HCT116 (cell line): ENCODE measurements at regions not wholly inside any gene's neighbourhood (a gene's known extent, or its start where the extent isn't known, plus 50 kb on each side); places are given as distances from the start of the nearest gene placed in this dataset.

ENCODE experiments used
- ATAC-seq: fragments of 200-7000 bp; cut with Tn5 transposase; 2 replicates; pipeline ENCODE4 v1.9.1; 2020; ENCODE audit warnings: mild to moderate bottlenecking, moderate library complexity
- BruUV-seq: library from RNA; stranded (reverse); fragments of 400-500 nt; replicated peaks from 2 replicates; lab custom pipeline; 2021; lab: Mats Ljungman, UMichigan
- CTCF ChIA-PET: fragments of 300-600 bp; sonication (Branson Sonifier 250); formaldehyde crosslinking; loops from one replicate; lab custom pipeline; 2021; ENCODE audit warnings: antibody characterized with exemption; lab: Charles Lee
- POLR2A ChIA-PET: fragments of 300-600, 350-600 bp; sonication (Branson Sonifier 250); formaldehyde crosslinking; loops from one replicate; lab custom pipeline; 2021; ENCODE audit warnings: antibody characterized with exemption; lab: Charles Lee
- RAD21 ChIA-PET, 2 experiments: fragments of 300-600 bp; sonication (Branson Sonifier 250); formaldehyde crosslinking; loops; one replicate each; lab custom pipeline; 2023; ENCODE audit warnings: low total read pairs in 2 of 2; ENCODE audit not compliant: uncharacterized antibody in 2 of 2, unreplicated experiment in 2 of 2, low non-redundant PET in 1 of 2; lab: Charles Lee
- DNase-seq: peaks from one replicate; pipeline ENCODE4 v3.0.0-alpha.2; 2010; ENCODE audit warnings: low read depth, low spot score
- H2AFZ ChIP-seq: fragments of 200-600 bp; shearing (Covaris generic), sonication (generic); 2 replicates; pipeline ENCODE4 v1.6.1; 2017; ENCODE audit warnings: low read depth, mixed run types, mixed read lengths, antibody characterized with exemption, low read length; ENCODE audit not compliant: poor library complexity, severe bottlenecking
- H3K27ac ChIP-seq: 2 replicates; pipeline ENCODE4 v1.5.1; 2012; ENCODE audit warnings: low read depth, low read length
- H3K27me3 ChIP-seq: fragments of 200-600 bp; sonication (generic); 2 replicates; pipeline ENCODE4 v1.6.1; 2016; ENCODE audit warnings: mixed run types, low read length, mixed read lengths; ENCODE audit not compliant: insufficient read depth
- H3K36me3 ChIP-seq, 2 experiments: fragments of 200-500 bp in 1 of 2; fragments of 200-600 bp in 1 of 2; sonication (Bioruptor generic) in 1 of 2; sonication (generic) in 1 of 2; 2 replicates each; pipeline versions ENCODE4 v1.5.1 to v1.6.1; 2014 to 2016; ENCODE audit warnings: low read length in 2 of 2, inconsistent platforms in 1 of 2, mixed read lengths in 1 of 2, mixed run types in 1 of 2; ENCODE audit not compliant: insufficient read depth in 2 of 2, control insufficient read depth in 1 of 2
- H3K4me1 ChIP-seq, 2 experiments: fragments of 200-600 bp in 1 of 2; sonication (generic) in 1 of 2; 2 replicates each; pipeline versions ENCODE4 v1.5.1 to v1.6.1; 2012 to 2017; ENCODE audit warnings: low read length in 2 of 2, inconsistent platforms in 1 of 2, mild to moderate bottlenecking in 1 of 2, mixed read lengths in 1 of 2, mixed run types in 1 of 2, moderate library complexity in 1 of 2; ENCODE audit not compliant: insufficient read depth in 2 of 2, control insufficient read depth in 1 of 2
- H3K4me2 ChIP-seq: fragments of 200-600 bp; sonication (generic); 2 replicates; pipeline ENCODE4 v1.6.1; 2017; ENCODE audit warnings: mixed run types, low read length, mixed read lengths
- H3K4me3 ChIP-seq, 2 experiments: fragments of 200-600 bp in 1 of 2; sonication (generic) in 1 of 2; replicated peaks in 1 of 2; 2 replicates each; pipeline ENCODE4 v1.5.1; 2011 to 2016; ENCODE audit warnings: low read length in 2 of 2, control low read depth in 1 of 2, low read depth in 1 of 2, mild to moderate bottlenecking in 1 of 2, mixed read lengths in 1 of 2, mixed run types in 1 of 2
- H3K79me2 ChIP-seq: fragments of 200-600 bp; sonication (generic); 2 replicates; pipeline ENCODE4 v1.6.1; 2017; ENCODE audit warnings: mild to moderate bottlenecking, mixed run types, low read length, moderate library complexity, mixed read lengths; ENCODE audit not compliant: insufficient read depth
- H3K9ac ChIP-seq: fragments of 200-600 bp; sonication (generic); 2 replicates; pipeline ENCODE4 v1.6.1; 2016; ENCODE audit warnings: low read length, mixed read lengths
- H3K9me2 ChIP-seq: fragments of 200-600 bp; sonication (generic), shearing (Covaris generic); 2 replicates; pipeline ENCODE4 v1.6.1; 2017; ENCODE audit warnings: mixed run types, mild to moderate bottlenecking, moderate library complexity; ENCODE audit not compliant: insufficient read depth
- H3K9me3 ChIP-seq, 2 experiments: fragments of 200-500 bp in 1 of 2; fragments of 200-600 bp in 1 of 2; sonication (Bioruptor generic) in 1 of 2; sonication (generic) in 1 of 2; 2 replicates each; pipeline ENCODE4 v1.6.1; 2014 to 2017; ENCODE audit warnings: low read length in 2 of 2, mixed read lengths in 2 of 2, inconsistent platforms in 1 of 2, low read depth in 1 of 2, mild to moderate bottlenecking in 1 of 2, mixed run types in 1 of 2, moderate library complexity in 1 of 2; ENCODE audit not compliant: control insufficient read depth in 1 of 2, insufficient read depth in 1 of 2
- H4K20me1 ChIP-seq: fragments of 200-600 bp; sonication (generic), shearing (Covaris generic); 2 replicates; pipeline ENCODE4 v1.6.1; 2017; ENCODE audit warnings: mixed run types, mild to moderate bottlenecking, moderate library complexity; ENCODE audit not compliant: insufficient read depth
- CBX3 ChIP-seq: IDR thresholded peaks from 2 replicates; pipeline ENCODE4 v1.6.1; 2012; ENCODE audit warnings: low read depth
- CEBPB ChIP-seq: IDR thresholded peaks from 2 replicates; pipeline ENCODE4 v1.6.1; 2012; ENCODE audit warnings: low read depth
- EGR1 ChIP-seq: IDR thresholded peaks from 2 replicates; pipeline ENCODE4 v1.6.1; 2012; ENCODE audit warnings: low read depth
- EZH2 ChIP-seq: fragments of 200-600 bp; sonication (generic); IDR thresholded peaks from 2 replicates; pipeline ENCODE4 v1.6.1; 2017; ENCODE audit warnings: antibody characterized with exemption, mixed run types
- EZH2phosphoT487 ChIP-seq: fragments of 200-600 bp; IDR thresholded peaks from 2 replicates; pipeline ENCODE4 v1.6.1; 2018; ENCODE audit warnings: antibody characterized with exemption, borderline replicate concordance
- FOSL1 ChIP-seq: IDR thresholded peaks from 2 replicates; pipeline ENCODE4 v1.6.1; 2012; ENCODE audit warnings: low read depth
- JUND ChIP-seq: IDR thresholded peaks from 2 replicates; pipeline ENCODE4 v1.6.1; 2012
- POLR2AphosphoS5 ChIP-seq: IDR thresholded peaks from 2 replicates; pipeline ENCODE4 v1.6.1; 2011; ENCODE audit warnings: mild to moderate bottlenecking, low read depth, low read length, moderate library complexity
- RAD21 ChIP-seq: IDR thresholded peaks from 2 replicates; pipeline ENCODE4 v1.6.1; 2012; ENCODE audit warnings: low read depth, mild to moderate bottlenecking
- SIN3A ChIP-seq: IDR thresholded peaks from 2 replicates; pipeline ENCODE4 v1.6.1; 2012; ENCODE audit warnings: low read depth
- SP1 ChIP-seq: IDR thresholded peaks from 2 replicates; pipeline ENCODE4 v1.6.1; 2012; ENCODE audit warnings: low read depth
- TCF7L2 ChIP-seq: IDR thresholded peaks from 2 replicates; pipeline ENCODE4 v1.7.0; 2011; ENCODE audit warnings: borderline replicate concordance, inconsistent platforms; ENCODE audit not compliant: insufficient read depth, insufficient read length; ENCODE audit errors: extremely low read depth
- ZFX ChIP-seq: fragments of 450-650 bp; IDR thresholded peaks from 2 replicates; pipeline ENCODE4 v1.6.1; 2017
- ZNF274 ChIP-seq: fragments of 200-500 bp; sonication (Bioruptor generic); IDR thresholded peaks from 2 replicates; pipeline ENCODE4 v1.6.1; 2014; ENCODE audit warnings: mild to moderate bottlenecking, low read depth, low read length, inconsistent platforms
- intact Hi-C: fragments of 100-400 bp; cut with micrococcal nuclease; formaldehyde crosslinking; loops from 2 replicates; pipeline ENCODE4 v1.10.0; 2022
- TF ChIP-seq, protein P1 (sequence below): IDR thresholded peaks from 2 replicates; pipeline ENCODE4 v1.6.1; 2012; ENCODE audit warnings: low read depth
- TF ChIP-seq, protein P2 (sequence below), 3 experiments: fragments of 200-600 bp in 1 of 3; sonication (generic) in 1 of 3; IDR thresholded peaks in 2 of 3; conservative IDR thresholded peaks in 1 of 3; 2 replicates each; pipeline ENCODE4 v1.5.1; 2012 to 2017; ENCODE audit warnings: low read depth in 2 of 3, low read length in 2 of 3, antibody characterized with exemption in 1 of 3, borderline replicate concordance in 1 of 3, control low read depth in 1 of 3, mild to moderate bottlenecking in 1 of 3, mixed read lengths in 1 of 3, mixed run types in 1 of 3, moderate library complexity in 1 of 3; ENCODE audit not compliant: insufficient read depth in 1 of 3
- TF ChIP-seq, protein P3 (sequence below): IDR thresholded peaks from 2 replicates; pipeline ENCODE4 v1.6.1; 2012

DNA sequence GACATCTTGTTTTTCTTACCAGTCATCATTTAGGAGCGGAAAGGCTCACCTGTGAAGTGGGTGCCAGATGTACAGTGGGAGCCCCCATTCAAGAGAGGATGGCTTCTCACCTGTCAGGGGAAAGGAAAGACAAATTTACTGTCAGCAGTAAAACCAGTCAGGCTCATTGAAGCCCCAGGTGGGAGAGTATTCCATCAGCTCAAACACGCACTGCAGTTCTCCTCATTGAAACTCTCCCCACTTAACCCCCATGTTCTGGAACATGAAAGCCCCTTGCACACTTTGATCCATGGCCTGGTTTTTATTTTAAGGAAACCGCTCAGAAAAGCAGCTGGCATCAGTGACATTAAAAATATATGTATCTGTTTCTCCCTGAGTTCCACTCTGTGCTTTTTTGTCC is 401.1 kb upstream of the ZNF507 start:
- Histone ChIP-seq H3K4me1 (no peaks in the 10 kb centered on the region), H3K27ac (no peak overlapping the region), H3K27me3 (no peaks in the 10 kb centered on the region), H4K20me1 (no peaks in the 10 kb centered on the region), H3K9ac (no peak overlapping the region), H3K36me3 (no peaks in the 10 kb centered on the region), H3K9me3 (peaks cover 12 to 24% of the 10 kb centered on the region in 2 experiments; a peak in 2 of 4 replicates), H3K4me2 (no peak overlapping the region), H3K4me3 (no peak overlapping the region), H2AFZ (no peak overlapping the region), H3K9me2 (no peaks in the 10 kb centered on the region), H3K79me2 (no peaks in the 10 kb centered on the region)
- ChIA-PET RAD21 (no interaction called here), CTCF (no interaction called here), POLR2A (no interaction called here)
- ATAC-seq, result no peak
- TF ChIP-seq ZFX, result no peak
- no peak for TF ChIP-seq SP1
- TF ChIP-seq TCF7L2, result no peak
- TF ChIP-seq POLR2AphosphoS5, result no peak
- no peak for DNase-seq
- intact Hi-C loops, result no loop called here
- BruUV-seq, result no TSS peak

DNA sequence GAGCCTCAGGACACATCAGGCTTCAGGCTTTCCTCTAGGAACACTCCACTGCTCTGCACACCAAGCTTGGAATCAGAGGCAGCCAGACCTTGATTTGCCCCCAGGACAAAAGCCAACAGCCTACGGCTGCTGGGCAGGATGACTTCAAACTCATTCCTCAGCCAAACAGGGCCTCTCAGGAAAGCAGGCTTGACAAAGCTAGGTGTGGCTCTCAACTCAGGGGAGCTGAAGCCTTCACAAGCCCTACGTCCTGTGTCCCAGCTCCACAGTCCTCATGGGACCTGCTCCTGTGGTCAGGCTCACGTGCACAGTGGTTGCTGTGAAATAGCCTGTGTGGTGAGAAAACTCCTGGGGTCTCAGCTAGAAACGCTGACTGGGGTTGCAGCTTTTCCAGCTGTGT is 398.9 kb upstream of the ZNF507 start:
- Histone ChIP-seq H3K79me2 (no peaks in the 10 kb centered on the region), H3K4me3 (no peak overlapping the region), H4K20me1 (no peaks in the 10 kb centered on the region), H3K27me3 (no peaks in the 10 kb centered on the region), H2AFZ (no peak overlapping the region), H3K9me2 (no peaks in the 10 kb centered on the region), H3K9ac (no peak overlapping the region), H3K27ac (no peak overlapping the region), H3K4me1 (no peaks in the 10 kb centered on the region), H3K36me3 (no peaks in the 10 kb centered on the region), H3K9me3 (peaks cover 12 to 37% of the 10 kb centered on the region in 2 experiments; a peak in 2 of 4 replicates), H3K4me2 (no peak overlapping the region)
- DNase-seq (no peak), ATAC-seq (no peak)
- RAD21 ChIA-PET, result no interaction called here
- CTCF ChIA-PET, result no interaction called here
- no TSS peak for BruUV-seq
- intact Hi-C loops, result no loop called here
- POLR2A ChIA-PET, result no interaction called here
- TF ChIP-seq POLR2AphosphoS5 (no peak), SIN3A (no peak), JUND (no peak), ZNF274 (no peak), TCF7L2 (no peak), EZH2 (no peak), CEBPB (no peak), ZFX (no peak), EGR1 (no peak), FOSL1 (no peak), EZH2phosphoT487 (no peak), SP1 (no peak), CBX3 (no peak), RAD21 (no peak)
- TF ChIP-seq, protein P1, sequence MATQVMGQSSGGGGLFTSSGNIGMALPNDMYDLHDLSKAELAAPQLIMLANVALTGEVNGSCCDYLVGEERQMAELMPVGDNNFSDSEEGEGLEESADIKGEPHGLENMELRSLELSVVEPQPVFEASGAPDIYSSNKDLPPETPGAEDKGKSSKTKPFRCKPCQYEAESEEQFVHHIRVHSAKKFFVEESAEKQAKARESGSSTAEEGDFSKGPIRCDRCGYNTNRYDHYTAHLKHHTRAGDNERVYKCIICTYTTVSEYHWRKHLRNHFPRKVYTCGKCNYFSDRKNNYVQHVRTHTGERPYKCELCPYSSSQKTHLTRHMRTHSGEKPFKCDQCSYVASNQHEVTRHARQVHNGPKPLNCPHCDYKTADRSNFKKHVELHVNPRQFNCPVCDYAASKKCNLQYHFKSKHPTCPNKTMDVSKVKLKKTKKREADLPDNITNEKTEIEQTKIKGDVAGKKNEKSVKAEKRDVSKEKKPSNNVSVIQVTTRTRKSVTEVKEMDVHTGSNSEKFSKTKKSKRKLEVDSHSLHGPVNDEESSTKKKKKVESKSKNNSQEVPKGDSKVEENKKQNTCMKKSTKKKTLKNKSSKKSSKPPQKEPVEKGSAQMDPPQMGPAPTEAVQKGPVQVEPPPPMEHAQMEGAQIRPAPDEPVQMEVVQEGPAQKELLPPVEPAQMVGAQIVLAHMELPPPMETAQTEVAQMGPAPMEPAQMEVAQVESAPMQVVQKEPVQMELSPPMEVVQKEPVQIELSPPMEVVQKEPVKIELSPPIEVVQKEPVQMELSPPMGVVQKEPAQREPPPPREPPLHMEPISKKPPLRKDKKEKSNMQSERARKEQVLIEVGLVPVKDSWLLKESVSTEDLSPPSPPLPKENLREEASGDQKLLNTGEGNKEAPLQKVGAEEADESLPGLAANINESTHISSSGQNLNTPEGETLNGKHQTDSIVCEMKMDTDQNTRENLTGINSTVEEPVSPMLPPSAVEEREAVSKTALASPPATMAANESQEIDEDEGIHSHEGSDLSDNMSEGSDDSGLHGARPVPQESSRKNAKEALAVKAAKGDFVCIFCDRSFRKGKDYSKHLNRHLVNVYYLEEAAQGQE, result no peak
- TF ChIP-seq, protein P2, sequence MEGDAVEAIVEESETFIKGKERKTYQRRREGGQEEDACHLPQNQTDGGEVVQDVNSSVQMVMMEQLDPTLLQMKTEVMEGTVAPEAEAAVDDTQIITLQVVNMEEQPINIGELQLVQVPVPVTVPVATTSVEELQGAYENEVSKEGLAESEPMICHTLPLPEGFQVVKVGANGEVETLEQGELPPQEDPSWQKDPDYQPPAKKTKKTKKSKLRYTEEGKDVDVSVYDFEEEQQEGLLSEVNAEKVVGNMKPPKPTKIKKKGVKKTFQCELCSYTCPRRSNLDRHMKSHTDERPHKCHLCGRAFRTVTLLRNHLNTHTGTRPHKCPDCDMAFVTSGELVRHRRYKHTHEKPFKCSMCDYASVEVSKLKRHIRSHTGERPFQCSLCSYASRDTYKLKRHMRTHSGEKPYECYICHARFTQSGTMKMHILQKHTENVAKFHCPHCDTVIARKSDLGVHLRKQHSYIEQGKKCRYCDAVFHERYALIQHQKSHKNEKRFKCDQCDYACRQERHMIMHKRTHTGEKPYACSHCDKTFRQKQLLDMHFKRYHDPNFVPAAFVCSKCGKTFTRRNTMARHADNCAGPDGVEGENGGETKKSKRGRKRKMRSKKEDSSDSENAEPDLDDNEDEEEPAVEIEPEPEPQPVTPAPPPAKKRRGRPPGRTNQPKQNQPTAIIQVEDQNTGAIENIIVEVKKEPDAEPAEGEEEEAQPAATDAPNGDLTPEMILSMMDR (IDR thresholded peaks at IDR 0.05 in 2 of 3, conservative IDR thresholded peaks at IDR 0.05 in 1 of 3; ENCODE audit: borderline replicate concordance in 1 of 3, insufficient read depth in 1 of 3, low read depth in 2 of 3, low read length in 2 of 3), result no peak
- TF ChIP-seq, protein P3, sequence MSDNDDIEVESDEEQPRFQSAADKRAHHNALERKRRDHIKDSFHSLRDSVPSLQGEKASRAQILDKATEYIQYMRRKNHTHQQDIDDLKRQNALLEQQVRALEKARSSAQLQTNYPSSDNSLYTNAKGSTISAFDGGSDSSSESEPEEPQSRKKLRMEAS, result no peak
